ENCODE measurements at regions not wholly inside any gene's neighbourhood (a gene's known extent, or its start where the extent isn't known, plus 50 kb on each side); places are given as distances from the start of the nearest gene placed in this dataset.
A peak's percentile ranks its signal among the peaks of the same experiment; 100 is the strongest.
"Not testable (repeated sequence)": the region's sequence is repeated elsewhere in the genome, so short reads cannot be mapped to it uniquely, and the experiment has no call there.

- Histone ChIP-seq H3K27ac (ENCODE audit: low read depth, low read length) (no peak overlapping the region), H3K79me2 (ENCODE audit: insufficient read depth, low read length) (no peaks in the 10 kb centered on the region), H2AFZ (ENCODE audit: low read length) (no peak overlapping the region), H3K4me2 (ENCODE audit: insufficient read depth, low read length) (no peak overlapping the region), H3K4me1 (ENCODE audit: insufficient read depth, low read length) (no peaks in the 10 kb centered on the region), H4K20me1 (ENCODE audit: insufficient read depth, low read length) (no peaks in the 10 kb centered on the region), H3K4me3 (ENCODE audit: insufficient read depth, low read length) (no peak overlapping the region), H3K36me3 (ENCODE audit: insufficient read depth, low read length) (no peaks in the 10 kb centered on the region), H3K9me3 (ENCODE audit: low read depth, low read length) (no peaks in the 10 kb centered on the region), H3K27me3 (ENCODE audit: insufficient read depth, low read length) (peaks cover 6% of the 10 kb centered on the region)
- DNase-seq (ENCODE audit: insufficient read length, low spot score, missing footprints): no peak
- TF ChIP-seq, protein P1, sequence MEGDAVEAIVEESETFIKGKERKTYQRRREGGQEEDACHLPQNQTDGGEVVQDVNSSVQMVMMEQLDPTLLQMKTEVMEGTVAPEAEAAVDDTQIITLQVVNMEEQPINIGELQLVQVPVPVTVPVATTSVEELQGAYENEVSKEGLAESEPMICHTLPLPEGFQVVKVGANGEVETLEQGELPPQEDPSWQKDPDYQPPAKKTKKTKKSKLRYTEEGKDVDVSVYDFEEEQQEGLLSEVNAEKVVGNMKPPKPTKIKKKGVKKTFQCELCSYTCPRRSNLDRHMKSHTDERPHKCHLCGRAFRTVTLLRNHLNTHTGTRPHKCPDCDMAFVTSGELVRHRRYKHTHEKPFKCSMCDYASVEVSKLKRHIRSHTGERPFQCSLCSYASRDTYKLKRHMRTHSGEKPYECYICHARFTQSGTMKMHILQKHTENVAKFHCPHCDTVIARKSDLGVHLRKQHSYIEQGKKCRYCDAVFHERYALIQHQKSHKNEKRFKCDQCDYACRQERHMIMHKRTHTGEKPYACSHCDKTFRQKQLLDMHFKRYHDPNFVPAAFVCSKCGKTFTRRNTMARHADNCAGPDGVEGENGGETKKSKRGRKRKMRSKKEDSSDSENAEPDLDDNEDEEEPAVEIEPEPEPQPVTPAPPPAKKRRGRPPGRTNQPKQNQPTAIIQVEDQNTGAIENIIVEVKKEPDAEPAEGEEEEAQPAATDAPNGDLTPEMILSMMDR (IDR thresholded peaks at IDR 0.05; ENCODE audit: extremely low read depth, low read depth, low read length): no peak
These were observed 147.2 kb upstream of the BANK1 start for GRCh38 chr4:101643186-101643837.

DNA sequence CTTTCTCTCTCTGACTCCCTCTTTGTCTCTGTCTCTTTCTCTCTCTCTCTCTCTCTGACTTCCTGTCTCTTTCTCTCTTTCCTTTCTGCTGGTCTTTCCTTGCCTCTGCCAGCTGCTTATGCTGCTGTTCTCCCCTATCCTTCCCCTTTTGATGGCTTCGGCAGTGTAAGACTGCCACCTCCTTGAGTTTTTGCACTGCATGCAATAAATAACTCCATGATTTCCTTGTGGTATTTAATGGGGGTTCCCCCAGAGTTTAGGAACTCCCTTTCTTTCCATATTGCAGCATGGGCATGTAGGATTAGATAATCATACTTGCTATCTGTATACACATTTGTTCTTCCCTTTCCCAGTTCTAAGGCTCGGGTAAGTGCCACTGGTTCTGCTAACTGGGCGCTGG is 157.8 kb upstream of the BANK1 start:
- H3K9me3 ChIP-seq (ENCODE audit: low read depth, low read length); H3K4me3 ChIP-seq (ENCODE audit: insufficient read depth, low read length); H3K4me1 ChIP-seq (ENCODE audit: insufficient read depth, low read length); H3K27me3 ChIP-seq (ENCODE audit: insufficient read depth, low read length); H3K27ac ChIP-seq (ENCODE audit: low read depth, low read length); H3K36me3 ChIP-seq (ENCODE audit: insufficient read depth, low read length); H3K4me2 ChIP-seq (ENCODE audit: insufficient read depth, low read length); DNase-seq (ENCODE audit: insufficient read length, low spot score, missing footprints); H2AFZ ChIP-seq (ENCODE audit: low read length); H4K20me1 ChIP-seq (ENCODE audit: insufficient read depth, low read length); H3K79me2 ChIP-seq (ENCODE audit: insufficient read depth, low read length): not testable (repeated sequence)

GRCh38 chr4:101630319-101630986 is 160.1 kb upstream of the BANK1 start:
- H3K79me2 ChIP-seq (ENCODE audit: insufficient read depth, low read length): no peaks in the 10 kb centered on the region
- DNase-seq (ENCODE audit: insufficient read length, low spot score, missing footprints): no peak
- H4K20me1 ChIP-seq (ENCODE audit: insufficient read depth, low read length): no peaks in the 10 kb centered on the region
- no peak overlapping the region for H3K4me2 ChIP-seq (ENCODE audit: insufficient read depth, low read length)
- H3K36me3 ChIP-seq (ENCODE audit: insufficient read depth, low read length): no peaks in the 10 kb centered on the region
- no peak overlapping the region for H3K4me3 ChIP-seq (ENCODE audit: insufficient read depth, low read length)
- H2AFZ ChIP-seq (ENCODE audit: low read length): no peak overlapping the region
- no peaks in the 10 kb centered on the region for H3K4me1 ChIP-seq (ENCODE audit: insufficient read depth, low read length)
- H3K27me3 ChIP-seq (ENCODE audit: insufficient read depth, low read length): no peaks in the 10 kb centered on the region
- TF ChIP-seq, protein P1 (IDR thresholded peaks at IDR 0.05; ENCODE audit: extremely low read depth, low read depth, low read length): no peak
- no peaks in the 10 kb centered on the region for H3K9me3 ChIP-seq (ENCODE audit: low read depth, low read length)
- no peak overlapping the region for H3K27ac ChIP-seq (ENCODE audit: low read depth, low read length)

DNA sequence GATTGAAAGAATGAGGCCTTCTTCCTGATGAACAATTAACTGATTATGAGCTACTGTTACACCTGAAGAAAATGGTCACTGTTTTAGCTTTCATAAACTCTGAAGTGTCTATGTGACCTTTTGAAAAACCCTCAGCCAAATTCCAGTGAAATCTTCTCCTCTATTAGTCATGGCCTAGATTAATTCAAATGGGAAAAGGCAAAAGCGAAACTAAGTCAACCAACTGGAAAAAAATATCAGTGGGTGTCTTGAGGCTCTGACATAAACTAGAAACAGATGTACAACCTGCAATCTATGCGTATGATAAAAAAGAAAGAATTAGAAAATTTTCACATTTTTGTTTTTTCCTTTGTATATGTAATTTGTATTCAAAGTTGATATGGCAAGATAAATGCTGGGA is 169.4 kb upstream of the BANK1 start:
- Histone ChIP-seq H3K27me3 (ENCODE audit: insufficient read depth, low read length) (no peaks in the 10 kb centered on the region), H3K4me2 (ENCODE audit: insufficient read depth, low read length) (peak overlapping the region; percentile 30), H4K20me1 (ENCODE audit: insufficient read depth, low read length) (no peaks in the 10 kb centered on the region), H2AFZ (ENCODE audit: low read length) (peak overlapping the region; percentile 11), H3K36me3 (ENCODE audit: insufficient read depth, low read length) (no peaks in the 10 kb centered on the region), H3K4me3 (ENCODE audit: insufficient read depth, low read length) (no peak overlapping the region), H3K9me3 (ENCODE audit: low read depth, low read length) (no peaks in the 10 kb centered on the region), H3K4me1 (ENCODE audit: insufficient read depth, low read length) (peaks cover 7% of the 10 kb centered on the region), H3K79me2 (ENCODE audit: insufficient read depth, low read length) (no peaks in the 10 kb centered on the region), H3K27ac (ENCODE audit: low read depth, low read length) (no peak overlapping the region)
- peak; percentile 87 for DNase-seq (ENCODE audit: insufficient read length, low spot score, missing footprints)
- TF ChIP-seq, protein P1 (IDR thresholded peaks at IDR 0.05; ENCODE audit: extremely low read depth, low read depth, low read length): no peak
